C4-2B (cell line): ENCODE measurements at regions not wholly inside any gene's neighbourhood (a gene's known extent, or its start where the extent isn't known, plus 50 kb on each side); places are given as distances from the start of the nearest gene placed in this dataset.
"Not testable (repeated sequence)": the region's sequence is repeated elsewhere in the genome, so short reads cannot be mapped to it uniquely, and the experiment has no call there.

Experiments used
- CTCF ChIP-seq: fragments of 450-650 bp; conservative IDR thresholded peaks from 2 replicates; pipeline ENCODE4 v1.5.1; 2017; ENCODE audit warnings: mild to moderate bottlenecking
- ZFX ChIP-seq: fragments of 450-650 bp; IDR thresholded peaks from 2 replicates; pipeline ENCODE4 v1.6.1; 2017

GRCh38 chr2:16217741-16218140 is 277.4 kb downstream of the MYCN start:
- not testable (repeated sequence) for TF ChIP-seq CTCF, ZFX
